Osteocyte (in vitro differentiated cells): ENCODE measurements at regions not wholly inside any gene's neighbourhood (a gene's known extent, or its start where the extent isn't known, plus 50 kb on each side); places are given as distances from the start of the nearest gene placed in this dataset.

ENCODE experiments used
- DNase-seq: peaks from one replicate; pipeline ENCODE4 v3.0.0; 2021; ENCODE audit warnings: mixed read lengths; ENCODE audit not compliant: unreplicated experiment; ENCODE audit errors: extremely low spot score
- H3K27ac Mint-ChIP-seq: one replicate; pipeline ENCODE4 v1.8.0; 2021; ENCODE audit warnings: mild to moderate bottlenecking, mixed read lengths; ENCODE audit not compliant: unreplicated experiment
- H3K27me3 Mint-ChIP-seq: one replicate; pipeline ENCODE4 v1.8.0; 2021; ENCODE audit warnings: mixed read lengths; ENCODE audit not compliant: unreplicated experiment
- H3K36me3 Mint-ChIP-seq: one replicate; pipeline ENCODE4 v1.8.0; 2021; ENCODE audit warnings: mixed read lengths; ENCODE audit not compliant: unreplicated experiment
- H3K4me1 Mint-ChIP-seq: one replicate; pipeline ENCODE4 v1.8.0; 2021; ENCODE audit warnings: mixed read lengths; ENCODE audit not compliant: unreplicated experiment
- H3K4me3 Mint-ChIP-seq: one replicate; pipeline ENCODE4 v1.8.0; 2021; ENCODE audit warnings: mild to moderate bottlenecking, moderate library complexity, mixed read lengths; ENCODE audit not compliant: unreplicated experiment
- H3K9me3 Mint-ChIP-seq: one replicate; pipeline ENCODE4 v1.8.0; 2021; ENCODE audit warnings: mixed read lengths; ENCODE audit not compliant: unreplicated experiment
- TF ChIP-seq, protein P1 (sequence below): fragments of 200-600 bp; sonication (generic); IDR thresholded peaks from 2 replicates; pipeline ENCODE4 v1.5.0; 2021; ENCODE audit warnings: antibody characterized with exemption, mild to moderate bottlenecking, moderate library complexity

DNA sequence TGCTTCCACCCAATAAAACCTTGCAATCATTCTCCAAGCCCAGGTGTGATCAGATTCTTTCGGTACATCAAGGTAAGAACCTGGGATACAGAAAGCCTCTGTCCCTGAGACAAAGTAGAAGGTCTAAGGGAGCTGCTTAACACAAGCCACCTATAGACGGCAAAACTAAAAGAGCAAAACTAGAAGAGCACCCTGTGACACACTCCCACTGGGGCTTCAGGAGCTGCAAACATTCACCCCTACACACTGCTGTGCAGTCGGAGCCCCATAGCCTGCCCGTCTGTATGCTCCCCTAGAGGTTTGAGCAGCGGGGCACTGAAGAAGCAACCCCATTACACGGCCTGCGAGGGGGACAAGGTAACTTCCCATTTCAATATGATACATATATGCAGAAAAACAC, 179.6 kb upstream of the CDH9 start:
- Mint-ChIP-seq H3K27me3 (peaks cover 10% of the 10 kb centered on the region), H3K4me3 (no peak overlapping the region), H3K27ac (no peak overlapping the region), H3K4me1 (no peaks in the 10 kb centered on the region), H3K36me3 (no peaks in the 10 kb centered on the region), H3K9me3 (peaks cover 4% of the 10 kb centered on the region)
- TF ChIP-seq, protein P1, sequence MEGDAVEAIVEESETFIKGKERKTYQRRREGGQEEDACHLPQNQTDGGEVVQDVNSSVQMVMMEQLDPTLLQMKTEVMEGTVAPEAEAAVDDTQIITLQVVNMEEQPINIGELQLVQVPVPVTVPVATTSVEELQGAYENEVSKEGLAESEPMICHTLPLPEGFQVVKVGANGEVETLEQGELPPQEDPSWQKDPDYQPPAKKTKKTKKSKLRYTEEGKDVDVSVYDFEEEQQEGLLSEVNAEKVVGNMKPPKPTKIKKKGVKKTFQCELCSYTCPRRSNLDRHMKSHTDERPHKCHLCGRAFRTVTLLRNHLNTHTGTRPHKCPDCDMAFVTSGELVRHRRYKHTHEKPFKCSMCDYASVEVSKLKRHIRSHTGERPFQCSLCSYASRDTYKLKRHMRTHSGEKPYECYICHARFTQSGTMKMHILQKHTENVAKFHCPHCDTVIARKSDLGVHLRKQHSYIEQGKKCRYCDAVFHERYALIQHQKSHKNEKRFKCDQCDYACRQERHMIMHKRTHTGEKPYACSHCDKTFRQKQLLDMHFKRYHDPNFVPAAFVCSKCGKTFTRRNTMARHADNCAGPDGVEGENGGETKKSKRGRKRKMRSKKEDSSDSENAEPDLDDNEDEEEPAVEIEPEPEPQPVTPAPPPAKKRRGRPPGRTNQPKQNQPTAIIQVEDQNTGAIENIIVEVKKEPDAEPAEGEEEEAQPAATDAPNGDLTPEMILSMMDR, result no peak
- DNase-seq, result no peak

DNA sequence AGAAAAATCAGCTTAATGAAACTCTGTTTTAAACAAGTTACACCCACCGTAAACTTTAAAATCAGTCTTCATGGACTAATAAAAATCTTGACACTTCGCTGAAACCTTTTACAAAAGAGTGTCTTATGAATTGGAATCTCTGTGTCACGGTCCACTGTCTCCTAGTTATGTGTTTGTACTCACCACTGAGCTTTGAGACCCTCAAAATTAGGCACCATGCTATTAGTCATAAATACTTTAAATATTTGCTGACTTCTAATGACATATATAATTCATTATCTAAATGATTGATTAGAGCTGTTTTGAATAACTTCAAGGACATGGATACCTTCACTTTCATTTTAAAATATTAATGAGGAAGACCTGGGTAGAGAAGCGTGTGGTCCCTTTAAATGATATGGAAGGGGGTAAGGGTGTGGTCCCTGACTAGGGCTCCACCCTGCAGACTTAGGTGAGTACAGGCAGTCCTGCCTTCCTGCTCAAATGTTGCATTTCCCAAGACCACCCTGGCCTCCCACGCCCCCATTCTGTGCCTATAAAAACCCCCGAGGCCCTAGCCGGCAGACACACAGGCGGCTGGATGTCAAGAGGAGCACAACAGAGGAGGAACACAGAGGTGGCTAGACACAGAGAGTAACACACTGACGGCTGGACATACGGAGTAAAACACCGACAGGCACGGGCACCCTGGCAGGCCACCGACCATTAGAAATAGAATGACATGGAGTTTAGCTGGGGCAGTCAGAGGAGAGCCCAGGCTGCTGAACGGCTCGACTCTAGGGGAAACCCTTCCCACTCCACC, 179.0 kb upstream of the CDH9 start:
- H3K4me3 Mint-ChIP-seq, result no peak overlapping the region
- H3K27me3 Mint-ChIP-seq, result peaks cover 6% of the 10 kb centered on the region
- H3K4me1 Mint-ChIP-seq, result no peaks in the 10 kb centered on the region
- H3K27ac Mint-ChIP-seq, result no peak overlapping the region
- DNase-seq, result no peak
- no peaks in the 10 kb centered on the region for H3K36me3 Mint-ChIP-seq
- H3K9me3 Mint-ChIP-seq, result peaks cover 4% of the 10 kb centered on the region
- TF ChIP-seq, protein P1, result no peak

DNA sequence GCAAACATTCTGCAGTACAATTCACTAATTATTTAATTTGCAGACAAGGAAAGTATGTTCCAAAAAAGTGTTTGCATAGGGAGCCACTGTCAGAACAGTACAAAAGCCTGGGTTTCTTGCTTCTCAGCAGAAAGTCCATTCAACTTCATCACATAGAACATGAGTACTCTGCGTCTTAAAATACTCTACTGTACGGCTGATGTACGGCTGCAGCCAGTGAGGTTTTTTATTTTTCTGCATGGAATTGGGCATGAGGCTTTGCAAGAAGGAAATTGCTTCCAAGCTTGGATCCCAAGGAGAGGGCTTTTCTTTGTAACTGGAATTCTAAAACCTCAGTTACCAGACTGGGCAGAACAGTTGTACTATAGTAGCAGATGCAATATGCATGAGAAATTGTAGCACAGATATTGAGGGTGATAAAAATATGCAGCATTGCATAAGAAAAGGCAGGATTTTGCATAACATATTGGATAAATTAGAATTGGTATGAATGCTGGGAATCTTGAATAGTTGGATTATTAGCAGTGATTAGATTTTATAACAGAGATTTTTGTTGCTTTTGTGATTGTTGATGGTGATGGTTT, 178.1 kb upstream of the CDH9 start:
- no peak overlapping the region for H3K27ac Mint-ChIP-seq
- TF ChIP-seq, protein P1, result no peak
- peaks cover 4% of the 10 kb centered on the region for H3K9me3 Mint-ChIP-seq
- peaks cover 4% of the 10 kb centered on the region for H3K27me3 Mint-ChIP-seq
- H3K36me3 Mint-ChIP-seq, result no peaks in the 10 kb centered on the region
- H3K4me3 Mint-ChIP-seq, result no peak overlapping the region
- no peak for DNase-seq
- H3K4me1 Mint-ChIP-seq, result no peaks in the 10 kb centered on the region

DNA sequence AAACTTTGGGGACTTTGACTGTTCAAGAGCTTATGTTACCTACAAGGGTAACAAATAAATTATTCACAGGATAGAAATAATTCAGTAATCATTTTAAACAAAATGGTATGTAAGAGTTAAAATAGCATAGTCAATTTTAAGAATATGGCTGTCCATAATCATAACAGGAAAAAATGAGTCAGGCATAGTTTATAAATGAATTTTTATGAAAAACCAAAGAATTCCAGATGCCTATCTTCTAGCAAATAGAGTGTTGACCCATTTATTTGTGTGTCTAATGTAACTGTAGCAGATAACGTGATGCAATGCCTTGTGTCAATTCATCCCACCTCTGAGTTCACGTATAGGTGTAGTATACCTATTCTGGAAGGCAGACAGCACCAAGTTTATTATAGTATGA, 169.7 kb upstream of the CDH9 start:
- TF ChIP-seq, protein P1, result no peak
- Mint-ChIP-seq H3K9me3 (peaks cover 4% of the 10 kb centered on the region), H3K36me3 (no peaks in the 10 kb centered on the region), H3K4me3 (no peak overlapping the region), H3K4me1 (no peaks in the 10 kb centered on the region), H3K27me3 (no peaks in the 10 kb centered on the region), H3K27ac (no peak overlapping the region)
- DNase-seq, result no peak

DNA sequence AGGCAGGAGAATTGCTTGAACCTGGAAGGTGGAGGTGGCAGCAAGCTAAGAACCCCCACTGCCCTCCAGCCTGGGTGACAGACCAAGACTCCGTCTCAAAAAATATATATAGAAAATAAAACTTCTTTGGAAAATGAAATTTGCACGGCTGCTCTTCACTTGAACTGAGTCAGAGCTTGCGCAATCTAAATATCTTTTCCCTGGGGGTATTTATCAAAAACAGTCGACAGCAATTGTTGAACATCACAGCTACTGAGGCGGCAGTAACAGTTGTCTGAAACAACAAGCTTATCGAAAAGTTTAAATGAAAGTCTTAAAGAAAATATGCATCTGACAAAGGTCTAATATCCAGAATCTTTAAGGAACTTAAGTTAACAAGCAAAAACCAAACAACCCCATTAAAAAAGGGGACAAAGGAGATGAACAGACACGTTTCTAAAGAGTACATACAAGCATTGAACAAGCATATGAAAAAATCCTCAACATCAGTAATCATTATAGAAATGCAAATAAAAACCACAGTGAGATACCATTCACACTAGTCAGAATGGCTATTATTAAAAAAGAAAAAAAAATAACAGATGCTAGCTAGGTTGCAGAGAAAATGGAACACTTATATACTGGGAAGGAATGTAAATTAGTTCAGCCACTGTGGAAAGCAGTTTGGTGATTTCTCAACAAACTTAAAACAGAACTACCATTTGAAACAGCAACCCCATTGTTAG, 153.6 kb upstream of the CDH9 start:
- no peaks in the 10 kb centered on the region for H3K36me3 Mint-ChIP-seq

More for the DNA sequence above, 153.6 kb upstream of the CDH9 start:
- peaks cover 6% of the 10 kb centered on the region for H3K4me1 Mint-ChIP-seq
- H3K27me3 Mint-ChIP-seq, result peaks cover 7% of the 10 kb centered on the region
- no peak for DNase-seq
- TF ChIP-seq, protein P1, result no peak
- no peak overlapping the region for H3K4me3 Mint-ChIP-seq
- peaks cover 4% of the 10 kb centered on the region for H3K9me3 Mint-ChIP-seq
- H3K27ac Mint-ChIP-seq, result peak overlapping the region; percentile 40
